Astrocyte (in vitro differentiated cells and primary cell): ENCODE measurements at regions not wholly inside any gene's neighbourhood (a gene's known extent, or its start where the extent isn't known, plus 50 kb on each side); places are given as distances from the start of the nearest gene placed in this dataset.

Source experiments
- DNase-seq: peaks from one replicate; pipeline ENCODE4 v3.0.0-alpha.2; 2010; ENCODE audit warnings: low read depth
- FAIRE-seq: peaks from 2 replicates; lab custom pipeline; 2011; peaks lifted over from hg19 to GRCh38; lab: Jason Lieb, UNC
- H2AFZ ChIP-seq: 2 replicates; pipeline ENCODE4 v1.6.0; 2012; ENCODE audit warnings: low read depth, low read length, inconsistent platforms
- H3K27ac ChIP-seq: 2 replicates; pipeline ENCODE4 v1.5.1; 2011; ENCODE audit warnings: low read depth, low read length, inconsistent platforms
- H3K27me3 ChIP-seq: 2 replicates; pipeline ENCODE4 v1.6.0; 2011; ENCODE audit warnings: low read length, inconsistent platforms; ENCODE audit not compliant: insufficient read depth
- H3K36me3 ChIP-seq: 2 replicates; pipeline ENCODE4 v1.5.1; 2011; ENCODE audit warnings: low read length, inconsistent platforms; ENCODE audit not compliant: insufficient read depth
- H3K4me1 ChIP-seq: 2 replicates; pipeline ENCODE4 v1.5.1; 2011; ENCODE audit warnings: low read length, inconsistent platforms; ENCODE audit not compliant: insufficient read depth
- H3K4me2 ChIP-seq: 2 replicates; pipeline ENCODE4 v1.6.0; 2012; ENCODE audit warnings: low read length, inconsistent platforms
- H3K4me3 ChIP-seq: 2 replicates; pipeline ENCODE4 v1.5.1; 2011; ENCODE audit warnings: low read depth, mild to moderate bottlenecking, low read length, inconsistent platforms; ENCODE audit not compliant: insufficient read depth
- H3K79me2 ChIP-seq: 2 replicates; pipeline ENCODE4 v1.6.0; 2012; ENCODE audit warnings: mild to moderate bottlenecking, low read length, inconsistent platforms; ENCODE audit not compliant: insufficient read depth
- H3K9ac ChIP-seq: 2 replicates; pipeline ENCODE4 v1.6.0; 2012; ENCODE audit warnings: mild to moderate bottlenecking, low read length, inconsistent platforms
- H3K9me3 ChIP-seq: 2 replicates; pipeline ENCODE4 v1.5.1; 2012; ENCODE audit warnings: low read depth, mild to moderate bottlenecking, low read length, inconsistent platforms; ENCODE audit not compliant: insufficient read depth
- H4K20me1 ChIP-seq: 2 replicates; pipeline ENCODE4 v1.6.0; 2012; ENCODE audit warnings: low read length, inconsistent platforms; ENCODE audit not compliant: insufficient read depth
- H3K27ac Mint-ChIP-seq: one replicate; pipeline ENCODE4 v1.8.0; 2021; ENCODE audit warnings: mild to moderate bottlenecking, mixed read lengths; ENCODE audit not compliant: unreplicated experiment
- H3K27me3 Mint-ChIP-seq: one replicate; pipeline ENCODE4 v1.8.0; 2021; ENCODE audit warnings: low read depth, mixed read lengths; ENCODE audit not compliant: unreplicated experiment
- H3K36me3 Mint-ChIP-seq: one replicate; pipeline ENCODE4 v1.8.0; 2021; ENCODE audit warnings: low read depth, mixed read lengths; ENCODE audit not compliant: unreplicated experiment
- H3K4me1 Mint-ChIP-seq: one replicate; pipeline ENCODE4 v1.8.0; 2021; ENCODE audit warnings: low read depth, mixed read lengths; ENCODE audit not compliant: unreplicated experiment
- H3K4me3 Mint-ChIP-seq: one replicate; pipeline ENCODE4 v1.8.0; 2021; ENCODE audit warnings: mild to moderate bottlenecking, moderate library complexity, mixed read lengths; ENCODE audit not compliant: unreplicated experiment
- H3K9me3 Mint-ChIP-seq: one replicate; pipeline ENCODE4 v1.8.0; 2021; ENCODE audit warnings: mild to moderate bottlenecking, mixed read lengths; ENCODE audit not compliant: unreplicated experiment
- CTCF ChIP-seq: IDR thresholded peaks from 2 replicates; pipeline ENCODE4 v1.5.1; 2011; ENCODE audit warnings: low read depth, mild to moderate bottlenecking, inconsistent platforms, low read length, moderate library complexity; ENCODE audit not compliant: insufficient read depth
- EZH2 ChIP-seq: IDR thresholded peaks from 2 replicates; pipeline ENCODE4 v1.6.1; 2012; ENCODE audit warnings: mild to moderate bottlenecking, low read length, inconsistent platforms; ENCODE audit not compliant: insufficient read depth

GRCh38 chr22:44391481-44392445, 79.0 kb upstream of the SHISAL1 start:
- Histone ChIP-seq H3K4me2 (no peak overlapping the region), H3K79me2 (no peaks in the 10 kb centered on the region), H3K4me3 (no peak overlapping the region), H2AFZ (no peak overlapping the region), H3K4me1 (no peaks in the 10 kb centered on the region), H3K36me3 (no peaks in the 10 kb centered on the region), H3K9me3 (no peaks in the 10 kb centered on the region), H4K20me1 (no peaks in the 10 kb centered on the region), H3K27me3 (peaks cover 14% of the 10 kb centered on the region), H3K9ac (no peak overlapping the region), H3K27ac (no peak overlapping the region)
- Mint-ChIP-seq H3K36me3 (no peaks in the 10 kb centered on the region), H3K9me3 (peaks cover 2% of the 10 kb centered on the region), H3K4me1 (no peaks in the 10 kb centered on the region), H3K4me3 (no peak overlapping the region), H3K27ac (no peak overlapping the region), H3K27me3 (peaks cover 56% of the 10 kb centered on the region)
- no peak for FAIRE-seq
- no peak for TF ChIP-seq CTCF
- TF ChIP-seq EZH2, result no peak
- DNase-seq, result no peak

GRCh38 chr22:44391015-44391414, 78.3 kb upstream of the SHISAL1 start:
- no peak overlapping the region for H3K4me2 ChIP-seq
- DNase-seq (peak; percentile 9), FAIRE-seq (no peak)
- TF ChIP-seq EZH2 (no peak), CTCF (no peak)
- no peaks in the 10 kb centered on the region for H4K20me1 ChIP-seq
- H3K79me2 ChIP-seq, result no peaks in the 10 kb centered on the region
- Mint-ChIP-seq H3K9me3 (peaks cover 2% of the 10 kb centered on the region), H3K36me3 (no peaks in the 10 kb centered on the region), H3K27me3 (peaks cover 62% of the 10 kb centered on the region), H3K4me3 (no peak overlapping the region), H3K4me1 (no peaks in the 10 kb centered on the region), H3K27ac (no peak overlapping the region)
- H3K36me3 ChIP-seq, result no peaks in the 10 kb centered on the region
- peaks cover 16% of the 10 kb centered on the region for H3K27me3 ChIP-seq
- H2AFZ ChIP-seq, result no peak overlapping the region
- no peaks in the 10 kb centered on the region for H3K4me1 ChIP-seq
- no peak overlapping the region for H3K27ac ChIP-seq
- no peak overlapping the region for H3K4me3 ChIP-seq
- no peaks in the 10 kb centered on the region for H3K9me3 ChIP-seq
- no peak overlapping the region for H3K9ac ChIP-seq

- FAIRE-seq (no peak), DNase-seq (no peak)
- peaks cover 62% of the 10 kb centered on the region for H3K27me3 Mint-ChIP-seq
- no peak overlapping the region for H2AFZ ChIP-seq
- H3K4me3 ChIP-seq, result no peak overlapping the region
- H3K4me1 ChIP-seq, result no peaks in the 10 kb centered on the region
- H3K27me3 ChIP-seq, result peaks cover 16% of the 10 kb centered on the region
- no peak overlapping the region for H3K27ac ChIP-seq
- no peak overlapping the region for H3K4me3 Mint-ChIP-seq
- no peak overlapping the region for H3K9ac ChIP-seq
- H4K20me1 ChIP-seq, result no peaks in the 10 kb centered on the region
- no peak overlapping the region for H3K27ac Mint-ChIP-seq
- no peaks in the 10 kb centered on the region for H3K4me1 Mint-ChIP-seq
- H3K4me2 ChIP-seq, result no peak overlapping the region
- H3K9me3 ChIP-seq, result no peaks in the 10 kb centered on the region
- TF ChIP-seq CTCF (no peak), EZH2 (no peak)
- no peaks in the 10 kb centered on the region for H3K79me2 ChIP-seq
- no peaks in the 10 kb centered on the region for H3K36me3 ChIP-seq
- peaks cover 2% of the 10 kb centered on the region for H3K9me3 Mint-ChIP-seq
- no peaks in the 10 kb centered on the region for H3K36me3 Mint-ChIP-seq
These were observed 77.8 kb upstream of the SHISAL1 start for GRCh38 chr22:44390613-44390970.
